Uterus (tissue), 2 donors: ENCODE measurements at regions not wholly inside any gene's neighbourhood (a gene's known extent, or its start where the extent isn't known, plus 50 kb on each side); places are given as distances from the start of the nearest gene placed in this dataset.

Experiments
- CTCF ChIP-seq, 4 experiments: fragments of 200-600 bp in 2 of 4; fragments of 450-650 bp in 2 of 4; sonication (generic) in 2 of 4; IDR thresholded peaks; one replicate each; pipeline ENCODE4 v1.5.1; 2016 to 2019; ENCODE audit warnings: antibody characterized with exemption in 4 of 4, mild to moderate bottlenecking in 2 of 4, moderate library complexity in 1 of 4
- POLR2A ChIP-seq, 2 donors: fragments of 450-650 bp; IDR thresholded peaks; one replicate each; pipeline ENCODE4 v1.6.1; 2016; ENCODE audit warnings: antibody characterized with exemption in 2 of 2, mild to moderate bottlenecking in 1 of 2, moderate library complexity in 1 of 2

- no peak for TF ChIP-seq CTCF (IDR thresholded peaks at IDR 0.05)
- TF ChIP-seq POLR2A (IDR thresholded peaks at IDR 0.05) = no peak
Measured at GRCh38 chr4:165548702-165549101, 169.9 kb downstream of the CPE start.
